Endothelial cell of umbilical vein (primary cell): ENCODE measurements at regions not wholly inside any gene's neighbourhood (a gene's known extent, or its start where the extent isn't known, plus 50 kb on each side); places are given as distances from the start of the nearest gene placed in this dataset.

ENCODE experiments used
- CTCF ChIP-seq, 2 donors: IDR thresholded peaks; 1 replicate in 1 of 2; 2 replicates in 1 of 2; pipeline ENCODE4 v1.5.1; 2011; ENCODE audit warnings: low read length in 2 of 2, mild to moderate bottlenecking in 2 of 2, moderate library complexity in 2 of 2, control low read depth in 1 of 2, inconsistent platforms in 1 of 2, low read depth in 1 of 2; ENCODE audit not compliant: insufficient read depth in 1 of 2; ENCODE audit errors: extremely low read depth in 1 of 2
- EZH2 ChIP-seq: IDR thresholded peaks from 2 replicates; pipeline ENCODE4 v1.6.1; 2012; ENCODE audit warnings: borderline replicate concordance, low read depth, mild to moderate bottlenecking, moderate library complexity, low read length, inconsistent platforms; ENCODE audit not compliant: severe bottlenecking
- MYC ChIP-seq: IDR thresholded peaks from one replicate; pipeline ENCODE4 v1.6.1; 2011; ENCODE audit warnings: mild to moderate bottlenecking, low read depth, low read length
- POLR2A ChIP-seq: IDR thresholded peaks from 2 replicates; pipeline ENCODE4 v1.6.1; 2012; ENCODE audit warnings: low read depth, mild to moderate bottlenecking, control low read depth, low read length

GRCh38 chr11:34564406-34564805, 50.8 kb upstream of the ELF5 start:
- TF ChIP-seq EZH2, result no peak
- no peak for TF ChIP-seq CTCF (IDR thresholded peaks at IDR 0.05; ENCODE audit: extremely low read depth in 1 of 2, insufficient read depth in 1 of 2, low read depth in 1 of 2, low read length in 2 of 2)
- no peak for TF ChIP-seq POLR2A
- no peak for TF ChIP-seq MYC
